ENCODE measurements at regions not wholly inside any gene's neighbourhood (a gene's known extent, or its start where the extent isn't known, plus 50 kb on each side); places are given as distances from the start of the nearest gene placed in this dataset.
"Not testable (repeated sequence)": the region's sequence is repeated elsewhere in the genome, so short reads cannot be mapped to it uniquely, and the experiment has no call there.

DNA sequence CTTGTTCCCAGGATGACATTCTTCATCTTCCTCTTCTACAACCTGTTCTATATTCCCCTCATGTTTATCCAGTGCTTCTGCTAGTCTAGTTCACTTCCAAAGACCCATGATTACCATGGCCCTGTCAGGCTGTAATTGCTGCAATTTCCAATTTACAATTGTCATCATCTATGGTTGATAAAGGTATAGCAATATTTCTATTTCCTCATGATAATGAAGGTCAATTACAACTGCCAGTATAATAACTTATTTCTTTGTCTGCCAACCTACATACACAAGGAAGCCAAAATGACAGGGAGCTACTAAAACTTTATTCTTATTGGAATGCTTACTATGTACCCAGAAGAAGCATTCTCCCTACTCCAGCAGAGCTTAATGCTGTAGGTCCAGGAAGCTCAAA, 410.3 kb downstream of the OR4F29 start:
- not testable (repeated sequence) for TF ChIP-seq POLR2A (IDR thresholded peaks at IDR 0.05; ENCODE audit: low read depth, low read length); POLR2AphosphoS5 (IDR thresholded peaks at IDR 0.05; ENCODE audit: low read depth, low read length); TAF1 (IDR thresholded peaks at IDR 0.05; ENCODE audit: borderline replicate concordance, low read depth, low read length)

Measured in GM12892 (cell line).